ENCODE measurements at regions not wholly inside any gene's neighbourhood (a gene's known extent, or its start where the extent isn't known, plus 50 kb on each side); places are given as distances from the start of the nearest gene placed in this dataset.

DNA sequence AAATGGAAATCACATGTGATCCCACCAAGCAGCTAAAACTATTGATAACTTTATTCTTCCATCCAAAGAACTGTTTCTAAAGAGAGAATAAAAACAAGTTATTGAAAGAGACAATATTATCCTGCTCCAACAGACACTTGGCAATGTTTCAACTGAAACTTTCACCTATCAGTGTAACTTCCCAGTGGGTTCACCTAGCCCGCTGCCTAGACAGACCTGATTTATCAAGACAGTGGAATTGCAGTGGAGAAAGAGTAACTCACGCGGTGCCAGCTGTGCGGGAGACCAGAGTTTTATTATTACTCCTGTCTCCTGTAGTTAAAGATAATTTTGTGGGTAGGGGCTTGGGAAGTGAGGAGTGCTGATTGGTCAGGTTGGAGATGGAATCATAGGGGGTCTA, 199.8 kb downstream of the AHR start:
- H3K4me2 ChIP-seq (ENCODE audit: low read depth, low read length), result no peak overlapping the region
- no peaks in the 10 kb centered on the region for H3K36me3 ChIP-seq (replicated peaks in 1 of 2; ENCODE audit: control insufficient read depth in 1 of 2, insufficient read depth in 2 of 2, low read length in 2 of 2)
- H3K4me1 ChIP-seq (ENCODE audit: insufficient read depth, low read length), result peaks cover 20% of the 10 kb centered on the region
- no peak overlapping the region for H3K4me3 ChIP-seq (replicated peaks in 1 of 3; ENCODE audit: insufficient read depth in 1 of 3, low read depth in 2 of 3, low read length in 3 of 3)
- no peak for TF ChIP-seq SOX6 (IDR thresholded peaks at IDR 0.05)
- TF ChIP-seq SOX6 (CRISPR knock-in tag; IDR thresholded peaks at IDR 0.05), result no peak
- TF ChIP-seq ARNT (IDR thresholded peaks at IDR 0.05), result no peak
- TF ChIP-seq TFE3 (CRISPR knock-in tag; IDR thresholded peaks at IDR 0.05), result no peak
- TF ChIP-seq, protein P1, sequence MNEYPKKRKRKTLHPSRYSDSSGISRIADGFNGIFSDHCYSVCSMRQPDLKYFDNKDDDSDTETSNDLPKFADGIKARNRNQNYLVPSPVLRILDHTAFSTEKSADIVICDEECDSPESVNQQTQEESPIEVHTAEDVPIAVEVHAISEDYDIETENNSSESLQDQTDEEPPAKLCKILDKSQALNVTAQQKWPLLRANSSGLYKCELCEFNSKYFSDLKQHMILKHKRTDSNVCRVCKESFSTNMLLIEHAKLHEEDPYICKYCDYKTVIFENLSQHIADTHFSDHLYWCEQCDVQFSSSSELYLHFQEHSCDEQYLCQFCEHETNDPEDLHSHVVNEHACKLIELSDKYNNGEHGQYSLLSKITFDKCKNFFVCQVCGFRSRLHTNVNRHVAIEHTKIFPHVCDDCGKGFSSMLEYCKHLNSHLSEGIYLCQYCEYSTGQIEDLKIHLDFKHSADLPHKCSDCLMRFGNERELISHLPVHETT (CRISPR knock-in tag; conservative IDR thresholded peaks at IDR 0.05), result no peak
- TF ChIP-seq ZNF451 (CRISPR knock-in tag; IDR thresholded peaks at IDR 0.05), result no peak
- no peak for TF ChIP-seq ARNT2 (CRISPR knock-in tag; IDR thresholded peaks at IDR 0.05; ENCODE audit: low read depth)
- no peak for TF ChIP-seq TP53 (CRISPR knock-in tag; conservative IDR thresholded peaks at IDR 0.05)
- no peak for TF ChIP-seq ZNF543 (CRISPR knock-in tag; IDR thresholded peaks at IDR 0.05)
- no peak for TF ChIP-seq ZNF101 (CRISPR knock-in tag; IDR thresholded peaks at IDR 0.05; ENCODE audit: borderline replicate concordance, low read depth)
- no peak for TF ChIP-seq MYPOP (CRISPR knock-in tag; IDR thresholded peaks at IDR 0.05)
- no peaks in the 10 kb centered on the region for H3K79me2 ChIP-seq (ENCODE audit: insufficient read depth, low read length)
- no peak overlapping the region for H3K27ac ChIP-seq (ENCODE audit: extremely low read length, insufficient read depth, low read length)
- H3K27me3 ChIP-seq (ENCODE audit: control insufficient read depth in 1 of 2, insufficient read depth in 2 of 2, low read length in 2 of 2), result no peaks in the 10 kb centered on the region; a peak in 1 of 5 replicates
- no peaks in the 10 kb centered on the region for H3K9me3 ChIP-seq (ENCODE audit: low read length)
- H2AFZ ChIP-seq (ENCODE audit: low read length), result no peak overlapping the region
- CTCF ChIA-PET (ENCODE audit: low intra/inter-chr PET ratio, low total read pairs), result no interaction called here
- POLR2A ChIA-PET, result no interaction called here
- WGBS (ENCODE audit: low lambda C conversion rate), result 64% methylated on average over 4 of the region's 4 CpGs
- FAIRE-seq, result no peak
- in situ Hi-C loops (cut with HindIII; ENCODE audit: extremely low pct_ligation_motif_present, low pct_unique_long_range_greater_than_20kb), result no loop called here
- H4K20me1 ChIP-seq (ENCODE audit: insufficient read depth, low read length), result no peaks in the 10 kb centered on the region
- no TSS peak for BruUV-seq (replicated peaks)
- ATAC-seq, result no peak
- DNase-seq (ENCODE audit: low spot score), result no peak
- intact Hi-C loops (cut with micrococcal nuclease; ENCODE audit: unreplicated experiment), result no loop called here
- H3K9ac ChIP-seq (ENCODE audit: insufficient read depth, low read depth, low read length), result no peak overlapping the region

Measured in HepG2 (cell line).